ENCODE measurements at regions not wholly inside any gene's neighbourhood (a gene's known extent, or its start where the extent isn't known, plus 50 kb on each side); places are given as distances from the start of the nearest gene placed in this dataset.

DNA sequence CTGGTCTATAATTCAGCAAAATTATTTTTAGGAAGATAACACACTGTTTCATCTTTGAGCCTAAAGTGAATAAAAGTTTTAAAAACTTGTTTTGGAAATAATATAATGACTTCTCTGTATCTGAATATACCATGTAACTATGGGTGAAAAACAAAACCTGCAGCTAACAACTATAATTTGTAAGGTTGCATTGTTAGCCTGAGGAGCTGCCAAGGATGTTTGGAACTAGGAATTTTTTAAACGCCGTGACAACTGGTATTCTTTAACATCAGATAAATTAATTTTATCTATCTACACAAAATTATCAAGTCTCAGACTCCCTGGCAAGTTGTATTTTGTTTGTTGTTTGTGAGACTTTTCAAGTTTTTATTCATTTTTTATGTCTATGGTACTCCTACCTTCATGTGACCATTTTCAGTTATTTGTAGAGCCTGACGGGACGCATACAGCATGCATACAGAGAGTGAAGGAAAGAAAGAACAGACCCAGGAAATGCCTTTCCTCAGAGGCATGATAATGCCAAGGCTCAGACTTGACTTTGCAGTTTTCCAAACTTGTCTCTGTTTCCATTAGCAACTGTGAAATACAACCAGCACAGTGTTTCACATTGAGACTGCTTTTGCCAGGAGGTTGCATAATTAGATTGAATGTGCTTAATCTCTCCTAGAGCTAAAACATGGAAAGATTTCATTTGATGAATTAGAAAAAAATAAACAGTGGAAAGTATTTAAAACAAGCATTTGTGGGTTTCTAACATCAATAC, 60.8 kb upstream of the ARHGEF26 start:
- intact Hi-C loops (cut with DNase I): no loop called here
- Histone ChIP-seq H3K27me3 (no peaks in the 10 kb centered on the region), H3K4me3 (no peak overlapping the region), H3K36me3 (no peaks in the 10 kb centered on the region), H3K4me1 (peaks cover 0 to 16% (median 0%) of the 10 kb centered on the region in 9 donors), H3K9me3 (no peaks in the 10 kb centered on the region), H3K27ac (peak overlapping the region in 4 of 10 donors; percentile 11 to 65 (median 17))
- peak in 1 of 2 donors; percentile 20 for DNase-seq
- ATAC-seq: peak; percentile 53 to 89 (median 85)
- no peak for TF ChIP-seq CTCF (IDR thresholded peaks at IDR 0.05)
- WGBS, 2 donors: 33 to 36% methylated on average over 4 of the region's 4 CpGs

- Histone ChIP-seq H3K9me3 (no peaks in the 10 kb centered on the region), H3K36me3 (no peaks in the 10 kb centered on the region), H3K27ac (peak overlapping the region in 5 of 10 donors; percentile 5 to 47 (median 33)), H3K27me3 (no peaks in the 10 kb centered on the region), H3K4me1 (peaks cover 0 to 16% (median 0%) of the 10 kb centered on the region in 9 donors), H3K4me3 (no peak overlapping the region)
- 43% methylated on average over 3 of the region's 3 CpGs for WGBS, 2 donors
- TF ChIP-seq CTCF (IDR thresholded peaks at IDR 0.05): no peak
- no peak for DNase-seq
- intact Hi-C loops (cut with DNase I): no loop called here
- peak in 2 of 8 donors; percentile 10 to 31 for ATAC-seq
Observed at GRCh38 chr3:154061001-154061370, 60.2 kb upstream of the ARHGEF26 start.

DNA sequence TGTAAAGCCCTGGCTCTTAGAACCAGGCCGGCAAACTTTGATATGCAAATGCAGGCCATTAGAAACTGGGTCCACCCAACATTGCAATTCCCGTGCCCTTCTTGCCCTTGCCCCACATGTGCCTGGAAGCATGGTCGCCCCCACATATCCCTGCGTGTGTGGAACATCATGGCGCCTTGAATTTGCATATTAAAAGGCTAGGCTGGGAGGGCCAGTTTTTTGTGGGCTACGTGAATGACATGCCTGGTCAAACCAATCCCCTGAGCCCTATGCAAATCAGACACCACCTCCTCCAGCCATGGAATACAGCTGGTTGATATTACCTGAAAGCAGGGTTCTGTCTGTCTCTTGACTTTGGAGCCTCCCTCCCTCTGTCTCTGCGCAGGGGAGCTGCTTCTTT, 58.7 kb upstream of the ARHGEF26 start:
- TF ChIP-seq CTCF (IDR thresholded peaks at IDR 0.05): no peak
- H3K4me3 ChIP-seq: no peak overlapping the region
- no peak for DNase-seq
- H3K4me1 ChIP-seq: peaks cover 0 to 16% (median 0%) of the 10 kb centered on the region in 9 donors
- WGBS, 2 donors: 85 to 96% methylated on average over 7 of the region's 7 CpGs
- H3K9me3 ChIP-seq: no peaks in the 10 kb centered on the region
- no peaks in the 10 kb centered on the region for H3K27me3 ChIP-seq
- H3K27ac ChIP-seq: no peak overlapping the region
- intact Hi-C loops (cut with DNase I): no loop called here
- no peaks in the 10 kb centered on the region for H3K36me3 ChIP-seq
- ATAC-seq: no peak

- Histone ChIP-seq H3K9me3 (peaks cover 0 to 20% (median 0%) of the 10 kb centered on the region in 11 donors), H3K27ac (no peak overlapping the region), H3K36me3 (no peaks in the 10 kb centered on the region), H3K4me3 (no peak overlapping the region), H3K27me3 (no peaks in the 10 kb centered on the region), H3K4me1 (no peaks in the 10 kb centered on the region)
- 93 to 94% methylated on average over 2 of the region's 2 CpGs for WGBS, 2 donors
- no peak for TF ChIP-seq CTCF (IDR thresholded peaks at IDR 0.05)
- ATAC-seq (no peak), DNase-seq (no peak)
- intact Hi-C loops (cut with DNase I): no loop called here
Observed at GRCh38 chr3:154071146-154071545, 50.0 kb upstream of the ARHGEF26 start.
